CD4-positive, alpha-beta T cell treated with Interleukin-21 for 1 hour (primary cell): ENCODE measurements at regions not wholly inside any gene's neighbourhood (a gene's known extent, or its start where the extent isn't known, plus 50 kb on each side); places are given as distances from the start of the nearest gene placed in this dataset.

Source experiments
- DNase-seq: peaks from one replicate; pipeline ENCODE4 v3.0.0-alpha.2; 2020

GRCh38 chr2:172372436-172372835, 55.0 kb upstream of the ITGA6 start:
- DNase-seq = no peak

- no peak for DNase-seq
These were observed 54.3 kb upstream of the ITGA6 start for GRCh38 chr2:172373076-172373475.

- no peak for DNase-seq
These were observed 53.6 kb upstream of the ITGA6 start for GRCh38 chr2:172373766-172374165.

- DNase-seq = no peak
These were observed 52.8 kb upstream of the ITGA6 start for GRCh38 chr2:172374318-172375240.

- DNase-seq = no peak
These were observed 52.1 kb upstream of the ITGA6 start for GRCh38 chr2:172375251-172375650.

GRCh38 chr2:172376016-172376415, 51.4 kb upstream of the ITGA6 start:
- no peak for DNase-seq

- DNase-seq = no peak
These were observed 50.8 kb upstream of the ITGA6 start for GRCh38 chr2:172376505-172377125.

GRCh38 chr2:172377408-172377807, 50.0 kb upstream of the ITGA6 start:
- DNase-seq = no peak
